DND-41 (cell line): ENCODE measurements at regions not wholly inside any gene's neighbourhood (a gene's known extent, or its start where the extent isn't known, plus 50 kb on each side); places are given as distances from the start of the nearest gene placed in this dataset.

ENCODE experiments used
- ATAC-seq: fragments of 200-7000 bp; cut with Tn5 transposase; 3 replicates; pipeline ENCODE4 v1.9.1; 2021; ENCODE audit warnings: low read depth; ENCODE audit not compliant: insufficient read depth
- DNase-seq: peaks from one replicate; pipeline ENCODE4 v3.0.0-alpha.2; 2020
- H2AFZ ChIP-seq: 2 replicates; pipeline ENCODE4 v1.6.0; 2012; ENCODE audit warnings: low read depth, low read length
- H3K27ac ChIP-seq: 2 replicates; pipeline ENCODE4 v1.5.1; 2012; ENCODE audit warnings: low read length, inconsistent platforms
- H3K27me3 ChIP-seq: fragments of 200-600 bp; sonication (generic); 2 replicates; pipeline ENCODE4 v1.6.0; 2012; ENCODE audit warnings: low read length, mild to moderate bottlenecking, inconsistent platforms; ENCODE audit not compliant: insufficient read depth, poor library complexity
- H3K36me3 ChIP-seq: 2 replicates; pipeline ENCODE4 v1.5.1; 2012; ENCODE audit warnings: low read length, inconsistent platforms; ENCODE audit not compliant: insufficient read depth
- H3K4me1 ChIP-seq: 2 replicates; pipeline ENCODE4 v1.5.1; 2012; ENCODE audit warnings: mild to moderate bottlenecking, low read length; ENCODE audit not compliant: insufficient read depth
- H3K4me2 ChIP-seq: 2 replicates; pipeline ENCODE4 v1.6.0; 2012; ENCODE audit warnings: mild to moderate bottlenecking, moderate library complexity, low read length, inconsistent platforms; ENCODE audit not compliant: insufficient read depth
- H3K4me3 ChIP-seq, 2 experiments: fragments of 200-600 bp in 1 of 2; shearing (Covaris generic) in 1 of 2; 2 replicates each; pipeline ENCODE4 v1.5.1; 2012 to 2016; ENCODE audit warnings: inconsistent platforms in 2 of 2, low read length in 2 of 2, mild to moderate bottlenecking in 2 of 2, low read depth in 1 of 2, moderate library complexity in 1 of 2
- H3K79me2 ChIP-seq: 2 replicates; pipeline ENCODE4 v1.6.0; 2012; ENCODE audit warnings: low read length, inconsistent platforms; ENCODE audit not compliant: insufficient read depth
- H3K9ac ChIP-seq: 2 replicates; pipeline ENCODE4 v1.6.0; 2012; ENCODE audit warnings: low read depth, mild to moderate bottlenecking, inconsistent platforms, low read length, moderate library complexity
- H3K9me3 ChIP-seq: 2 replicates; pipeline ENCODE4 v1.5.1; 2012; ENCODE audit warnings: low read length, moderate library complexity, mild to moderate bottlenecking, inconsistent platforms; ENCODE audit not compliant: insufficient read depth, severe bottlenecking
- H4K20me1 ChIP-seq: 2 replicates; pipeline ENCODE4 v1.6.0; 2012; ENCODE audit warnings: low read length; ENCODE audit not compliant: insufficient read depth
- CTCF ChIP-seq: IDR thresholded peaks from 2 replicates; pipeline ENCODE4 v1.5.1; 2012; ENCODE audit warnings: borderline replicate concordance, low read length, moderate library complexity, mild to moderate bottlenecking; ENCODE audit not compliant: poor library complexity, severe bottlenecking; ENCODE audit errors: extremely low read depth
- EZH2 ChIP-seq: IDR thresholded peaks from 3 replicates; pipeline ENCODE4 v1.6.1; 2012; ENCODE audit warnings: borderline replicate concordance, low read depth, mild to moderate bottlenecking, moderate library complexity, low read length, inconsistent platforms; ENCODE audit not compliant: severe bottlenecking

GRCh38 chr5:51685419-51685818 is 302.2 kb downstream of the ISL1 start:
- TF ChIP-seq EZH2, result no peak
- TF ChIP-seq CTCF, result no peak
- Histone ChIP-seq H3K27ac (no peak overlapping the region), H3K4me1 (no peaks in the 10 kb centered on the region), H3K4me3 (no peak overlapping the region), H3K4me2 (no peak overlapping the region), H2AFZ (no peak overlapping the region), H3K9me3 (no peaks in the 10 kb centered on the region), H3K79me2 (no peaks in the 10 kb centered on the region), H3K36me3 (no peaks in the 10 kb centered on the region), H3K27me3 (no peaks in the 10 kb centered on the region), H3K9ac (no peak overlapping the region), H4K20me1 (no peaks in the 10 kb centered on the region)
- no peak for DNase-seq
- no peak for ATAC-seq

GRCh38 chr5:51686622-51687021 is 303.4 kb downstream of the ISL1 start:
- ATAC-seq, result no peak
- H3K36me3 ChIP-seq, result no peaks in the 10 kb centered on the region
- no peak overlapping the region for H3K4me2 ChIP-seq
- H4K20me1 ChIP-seq, result no peaks in the 10 kb centered on the region
- H3K27me3 ChIP-seq, result no peaks in the 10 kb centered on the region
- no peak overlapping the region for H3K9ac ChIP-seq
- TF ChIP-seq CTCF (no peak), EZH2 (no peak)
- no peak overlapping the region for H3K27ac ChIP-seq
- H3K4me3 ChIP-seq, result no peak overlapping the region
- H3K9me3 ChIP-seq, result no peaks in the 10 kb centered on the region
- no peak overlapping the region for H2AFZ ChIP-seq
- no peaks in the 10 kb centered on the region for H3K79me2 ChIP-seq
- DNase-seq, result no peak
- no peaks in the 10 kb centered on the region for H3K4me1 ChIP-seq

- Histone ChIP-seq H3K4me1 (no peaks in the 10 kb centered on the region), H3K9me3 (peaks cover 7% of the 10 kb centered on the region), H3K4me2 (no peak overlapping the region), H3K79me2 (no peaks in the 10 kb centered on the region), H4K20me1 (no peaks in the 10 kb centered on the region), H3K27ac (no peak overlapping the region), H3K9ac (no peak overlapping the region), H3K27me3 (no peaks in the 10 kb centered on the region), H3K4me3 (no peak overlapping the region), H3K36me3 (no peaks in the 10 kb centered on the region), H2AFZ (no peak overlapping the region)
- ATAC-seq (no peak), DNase-seq (no peak)
- TF ChIP-seq EZH2, result no peak
- TF ChIP-seq CTCF, result no peak
These were observed 308.4 kb downstream of the ISL1 start for GRCh38 chr5:51691538-51692079.

GRCh38 chr5:51694826-51695225 is 311.6 kb downstream of the ISL1 start:
- Histone ChIP-seq H3K27me3 (no peaks in the 10 kb centered on the region), H3K27ac (no peak overlapping the region), H3K36me3 (no peaks in the 10 kb centered on the region), H3K9ac (no peak overlapping the region), H2AFZ (no peak overlapping the region), H3K4me2 (no peak overlapping the region), H3K9me3 (peaks cover 7% of the 10 kb centered on the region), H3K4me3 (no peak overlapping the region), H3K79me2 (no peaks in the 10 kb centered on the region), H4K20me1 (no peaks in the 10 kb centered on the region), H3K4me1 (no peaks in the 10 kb centered on the region)
- DNase-seq (no peak), ATAC-seq (no peak)
- TF ChIP-seq CTCF (no peak), EZH2 (no peak)
